ENCODE measurements at regions not wholly inside any gene's neighbourhood (a gene's known extent, or its start where the extent isn't known, plus 50 kb on each side); places are given as distances from the start of the nearest gene placed in this dataset.

DNA sequence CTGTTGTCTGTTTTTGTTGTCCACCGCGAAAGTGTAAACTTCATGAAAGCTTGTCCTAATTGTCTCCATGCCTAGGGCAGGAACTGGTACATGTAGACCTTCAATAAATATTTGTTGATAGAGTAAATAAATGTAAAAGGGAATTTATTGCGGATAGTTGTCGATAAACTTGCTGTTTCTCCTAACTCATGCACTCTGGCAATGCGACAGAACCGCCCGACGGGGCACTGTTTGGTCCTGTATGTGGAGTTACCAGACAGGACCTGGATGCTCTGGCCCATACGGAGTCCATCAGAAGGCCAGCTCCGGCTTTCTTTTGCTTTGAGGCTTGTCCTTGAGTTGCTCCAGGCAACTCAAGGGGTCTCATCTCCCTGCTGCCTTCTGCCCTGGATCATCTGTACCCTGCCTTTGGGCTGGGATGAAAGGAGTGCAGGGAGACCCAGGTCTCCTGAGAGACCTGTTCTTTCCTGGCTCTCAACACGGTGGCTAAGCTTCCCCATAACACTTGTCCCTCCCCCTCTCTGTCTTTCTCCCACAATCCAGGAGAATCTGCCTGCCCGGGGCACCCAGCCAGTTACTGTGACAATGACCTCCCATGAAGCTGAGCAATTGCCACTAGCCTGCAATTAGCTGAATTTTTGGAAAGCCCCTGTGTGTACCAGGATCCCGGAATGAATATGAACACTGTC lies 149.5 kb upstream of the PTCH1 start:
- H4K20me1 ChIP-seq (ENCODE audit: low read length), result no peaks in the 10 kb centered on the region
- peaks cover 49% of the 10 kb centered on the region for H3K27me3 ChIP-seq (ENCODE audit: low read length)
- no peak for ATAC-seq

DNA sequence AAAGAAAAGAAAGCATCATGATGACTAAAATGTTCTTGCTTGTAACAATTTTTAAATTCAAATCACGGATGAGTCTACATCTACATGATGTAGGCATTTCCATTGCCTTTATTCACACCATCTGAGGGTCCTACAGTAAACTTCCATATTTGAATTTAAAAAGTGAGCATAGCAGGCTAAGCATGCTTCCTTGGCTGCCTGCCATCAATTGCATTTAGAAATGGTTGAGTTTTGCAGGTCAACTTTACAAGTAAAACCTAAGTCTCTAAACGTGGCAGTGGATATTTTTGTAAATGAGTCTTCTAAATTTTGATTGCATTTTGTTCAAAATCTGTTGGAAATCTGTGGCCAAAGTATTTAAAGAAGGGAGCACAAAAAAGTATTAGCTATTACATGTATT lies 136.5 kb upstream of the PTCH1 start:
- Histone ChIP-seq H3K9ac (ENCODE audit: low read length) (no peak overlapping the region), H3K27ac (ENCODE audit: low read length) (no peak overlapping the region), H3K9me3 (ENCODE audit: low read length) (no peaks in the 10 kb centered on the region), H3K4me1 (ENCODE audit: insufficient read depth, low read length) (no peaks in the 10 kb centered on the region), H3K27me3 (ENCODE audit: low read length) (no peaks in the 10 kb centered on the region), H3K79me2 (ENCODE audit: low read length) (no peaks in the 10 kb centered on the region), H3F3A (ENCODE audit: low read length, unreplicated experiment) (no peaks in the 10 kb centered on the region), H4K20me1 (ENCODE audit: low read length) (no peaks in the 10 kb centered on the region), H2AFZ (ENCODE audit: low read length) (no peak overlapping the region), H3K4me2 (ENCODE audit: low read length) (no peak overlapping the region), H3K4me3 (ENCODE audit: low read length) (no peak overlapping the region), H3K9me2 (replicated peaks; ENCODE audit: low read length) (no peaks in the 10 kb centered on the region), H3K36me3 (ENCODE audit: low read depth, low read length) (no peaks in the 10 kb centered on the region)
- DNase-seq (no peak), ATAC-seq (no peak)
- ChIA-PET POLR2A (ENCODE audit: unreplicated experiment) (no interaction called here), CTCF (no interaction called here)
- TF ChIP-seq, protein P1, sequence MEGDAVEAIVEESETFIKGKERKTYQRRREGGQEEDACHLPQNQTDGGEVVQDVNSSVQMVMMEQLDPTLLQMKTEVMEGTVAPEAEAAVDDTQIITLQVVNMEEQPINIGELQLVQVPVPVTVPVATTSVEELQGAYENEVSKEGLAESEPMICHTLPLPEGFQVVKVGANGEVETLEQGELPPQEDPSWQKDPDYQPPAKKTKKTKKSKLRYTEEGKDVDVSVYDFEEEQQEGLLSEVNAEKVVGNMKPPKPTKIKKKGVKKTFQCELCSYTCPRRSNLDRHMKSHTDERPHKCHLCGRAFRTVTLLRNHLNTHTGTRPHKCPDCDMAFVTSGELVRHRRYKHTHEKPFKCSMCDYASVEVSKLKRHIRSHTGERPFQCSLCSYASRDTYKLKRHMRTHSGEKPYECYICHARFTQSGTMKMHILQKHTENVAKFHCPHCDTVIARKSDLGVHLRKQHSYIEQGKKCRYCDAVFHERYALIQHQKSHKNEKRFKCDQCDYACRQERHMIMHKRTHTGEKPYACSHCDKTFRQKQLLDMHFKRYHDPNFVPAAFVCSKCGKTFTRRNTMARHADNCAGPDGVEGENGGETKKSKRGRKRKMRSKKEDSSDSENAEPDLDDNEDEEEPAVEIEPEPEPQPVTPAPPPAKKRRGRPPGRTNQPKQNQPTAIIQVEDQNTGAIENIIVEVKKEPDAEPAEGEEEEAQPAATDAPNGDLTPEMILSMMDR (conservative IDR thresholded peaks at IDR 0.05; ENCODE audit: low read depth, low read length), result no peak
- no peak for TF ChIP-seq EZH2phosphoT487 (IDR thresholded peaks at IDR 0.05; ENCODE audit: borderline replicate concordance, low read length)
- intact Hi-C loops (cut with micrococcal nuclease), result no loop called here
- BruUV-seq (replicated peaks), result no TSS peak

More for the DNA sequence above, 149.5 kb upstream of the PTCH1 start:
- no peaks in the 10 kb centered on the region for H3K4me1 ChIP-seq (ENCODE audit: insufficient read depth, low read length)
- H3K27ac ChIP-seq (ENCODE audit: low read length), result no peak overlapping the region
- ChIA-PET POLR2A (ENCODE audit: unreplicated experiment) (no interaction called here), CTCF (no interaction called here)
- H3K9me2 ChIP-seq (replicated peaks; ENCODE audit: low read length), result no peaks in the 10 kb centered on the region
- H3K9me3 ChIP-seq (ENCODE audit: low read length), result no peaks in the 10 kb centered on the region
- no peaks in the 10 kb centered on the region for H3K79me2 ChIP-seq (ENCODE audit: low read length)
- no peaks in the 10 kb centered on the region for H3K36me3 ChIP-seq (ENCODE audit: low read depth, low read length)
- no TSS peak for BruUV-seq (replicated peaks)
- TF ChIP-seq, protein P1 (conservative IDR thresholded peaks at IDR 0.05; ENCODE audit: low read depth, low read length), result no peak
- TF ChIP-seq EZH2phosphoT487 (IDR thresholded peaks at IDR 0.05; ENCODE audit: borderline replicate concordance, low read length) (no peak), EZH2 (IDR thresholded peaks at IDR 0.05; ENCODE audit: low read length, unreplicated experiment) (no peak)
- no peak overlapping the region for H3K9ac ChIP-seq (ENCODE audit: low read length)
- H3K4me2 ChIP-seq (ENCODE audit: low read length), result no peak overlapping the region
- no peak overlapping the region for H2AFZ ChIP-seq (ENCODE audit: low read length)
- intact Hi-C loops (cut with micrococcal nuclease), result no loop called here
- H3F3A ChIP-seq (ENCODE audit: low read length, unreplicated experiment), result no peaks in the 10 kb centered on the region
- no peak for DNase-seq
- H3K4me3 ChIP-seq (ENCODE audit: low read length), result no peak overlapping the region

DNA sequence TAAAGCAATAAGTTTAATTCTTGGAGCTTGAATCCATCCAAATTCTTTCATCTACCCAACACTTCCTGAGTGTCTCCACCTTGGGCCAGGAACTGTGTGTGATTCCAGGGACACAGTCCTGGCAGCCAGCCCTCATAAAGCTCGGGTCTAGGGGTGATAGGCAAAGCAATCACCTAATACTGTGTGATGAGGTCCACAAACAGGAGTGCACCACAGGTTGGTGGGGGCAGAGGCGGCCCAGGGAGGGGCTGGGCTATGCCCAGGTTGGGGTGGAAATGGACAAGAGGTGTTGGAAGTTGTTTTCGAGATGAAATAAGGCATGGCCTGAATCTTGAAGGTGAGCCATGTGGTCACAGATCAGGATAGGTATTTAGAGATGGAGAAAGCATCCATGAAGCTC lies 133.9 kb upstream of the PTCH1 start:
- H3K79me2 ChIP-seq (ENCODE audit: low read length), result no peaks in the 10 kb centered on the region
- TF ChIP-seq EZH2phosphoT487 (IDR thresholded peaks at IDR 0.05; ENCODE audit: borderline replicate concordance, low read length) (no peak), EZH2 (IDR thresholded peaks at IDR 0.05; ENCODE audit: low read length, unreplicated experiment) (no peak)
- TF ChIP-seq, protein P1 (conservative IDR thresholded peaks at IDR 0.05; ENCODE audit: low read depth, low read length), result no peak
- H3K27ac ChIP-seq (ENCODE audit: low read length), result no peak overlapping the region
- H3K9ac ChIP-seq (ENCODE audit: low read length), result no peak overlapping the region
- ChIA-PET POLR2A (ENCODE audit: unreplicated experiment) (no interaction called here), CTCF (no interaction called here)
- no peaks in the 10 kb centered on the region for H3K9me3 ChIP-seq (ENCODE audit: low read length)
- DNase-seq, result no peak
- H4K20me1 ChIP-seq (ENCODE audit: low read length), result no peaks in the 10 kb centered on the region
- no peaks in the 10 kb centered on the region for H3K36me3 ChIP-seq (ENCODE audit: low read depth, low read length)
- H2AFZ ChIP-seq (ENCODE audit: low read length), result no peak overlapping the region
- H3K4me1 ChIP-seq (ENCODE audit: insufficient read depth, low read length), result no peaks in the 10 kb centered on the region
- H3K9me2 ChIP-seq (replicated peaks; ENCODE audit: low read length), result no peaks in the 10 kb centered on the region
- no peak overlapping the region for H3K4me2 ChIP-seq (ENCODE audit: low read length)
- no peaks in the 10 kb centered on the region for H3F3A ChIP-seq (ENCODE audit: low read length, unreplicated experiment)
- no TSS peak for BruUV-seq (replicated peaks)
- intact Hi-C loops (cut with micrococcal nuclease), result no loop called here
- ATAC-seq, result no peak
- H3K27me3 ChIP-seq (ENCODE audit: low read length), result no peaks in the 10 kb centered on the region
- no peak overlapping the region for H3K4me3 ChIP-seq (ENCODE audit: low read length)

All from PC-3 (cell line).